ENCODE measurements at regions not wholly inside any gene's neighbourhood (a gene's known extent, or its start where the extent isn't known, plus 50 kb on each side); places are given as distances from the start of the nearest gene placed in this dataset.

- Histone ChIP-seq H3K36me3 (ENCODE audit: control insufficient read depth, insufficient read depth, low read length) (no peaks in the 10 kb centered on the region), H3K27me3 (ENCODE audit: control insufficient read depth, insufficient read depth, low read length) (no peaks in the 10 kb centered on the region), H3K9ac (ENCODE audit: low read length) (no peak overlapping the region), H3K4me1 (ENCODE audit: control insufficient read depth, insufficient read depth, low read length) (no peaks in the 10 kb centered on the region), H3K9me3 (ENCODE audit: control insufficient read depth, low read length) (no peaks in the 10 kb centered on the region), H3K4me3 (ENCODE audit: low read length) (no peak overlapping the region)
Observed at GRCh38 chrX:42951747-42952146, 173.8 kb upstream of the PPP1R2C start.

GRCh38 chrX:42952621-42953020 lies 174.7 kb upstream of the PPP1R2C start:
- Histone ChIP-seq H3K27me3 (ENCODE audit: control insufficient read depth, insufficient read depth, low read length) (no peaks in the 10 kb centered on the region), H3K36me3 (ENCODE audit: control insufficient read depth, insufficient read depth, low read length) (no peaks in the 10 kb centered on the region), H3K4me1 (ENCODE audit: control insufficient read depth, insufficient read depth, low read length) (no peaks in the 10 kb centered on the region), H3K9me3 (ENCODE audit: control insufficient read depth, low read length) (no peaks in the 10 kb centered on the region), H3K4me3 (ENCODE audit: low read length) (no peak overlapping the region), H3K9ac (ENCODE audit: low read length) (no peak overlapping the region)

- no peaks in the 10 kb centered on the region for H3K27me3 ChIP-seq (ENCODE audit: control insufficient read depth, insufficient read depth, low read length)
- no peaks in the 10 kb centered on the region for H3K9me3 ChIP-seq (ENCODE audit: control insufficient read depth, low read length)
- H3K4me1 ChIP-seq (ENCODE audit: control insufficient read depth, insufficient read depth, low read length), result no peaks in the 10 kb centered on the region
- H3K36me3 ChIP-seq (ENCODE audit: control insufficient read depth, insufficient read depth, low read length), result no peaks in the 10 kb centered on the region
- no peak overlapping the region for H3K4me3 ChIP-seq (ENCODE audit: low read length)
- no peak overlapping the region for H3K9ac ChIP-seq (ENCODE audit: low read length)
Observed at GRCh38 chrX:42954880-42955279, 176.9 kb upstream of the PPP1R2C start.

GRCh38 chrX:42955349-42955748 lies 177.4 kb upstream of the PPP1R2C start:
- Histone ChIP-seq H3K36me3 (ENCODE audit: control insufficient read depth, insufficient read depth, low read length) (no peaks in the 10 kb centered on the region), H3K4me3 (ENCODE audit: low read length) (no peak overlapping the region), H3K9ac (ENCODE audit: low read length) (no peak overlapping the region), H3K4me1 (ENCODE audit: control insufficient read depth, insufficient read depth, low read length) (no peaks in the 10 kb centered on the region), H3K27me3 (ENCODE audit: control insufficient read depth, insufficient read depth, low read length) (no peaks in the 10 kb centered on the region), H3K9me3 (ENCODE audit: control insufficient read depth, low read length) (no peaks in the 10 kb centered on the region)

- Histone ChIP-seq H3K9ac (ENCODE audit: low read length) (no peak overlapping the region), H3K36me3 (ENCODE audit: control insufficient read depth, insufficient read depth, low read length) (no peaks in the 10 kb centered on the region), H3K4me3 (ENCODE audit: low read length) (no peak overlapping the region), H3K9me3 (ENCODE audit: control insufficient read depth, low read length) (no peaks in the 10 kb centered on the region), H3K4me1 (ENCODE audit: control insufficient read depth, insufficient read depth, low read length) (no peaks in the 10 kb centered on the region), H3K27me3 (ENCODE audit: control insufficient read depth, insufficient read depth, low read length) (no peaks in the 10 kb centered on the region)
Observed at GRCh38 chrX:42967681-42968300, 189.8 kb upstream of the PPP1R2C start.

- H3K9ac ChIP-seq (ENCODE audit: low read length), result no peak overlapping the region
- H3K27me3 ChIP-seq (ENCODE audit: control insufficient read depth, insufficient read depth, low read length), result no peaks in the 10 kb centered on the region
- H3K4me3 ChIP-seq (ENCODE audit: low read length), result no peak overlapping the region
- H3K9me3 ChIP-seq (ENCODE audit: control insufficient read depth, low read length), result no peaks in the 10 kb centered on the region
- H3K36me3 ChIP-seq (ENCODE audit: control insufficient read depth, insufficient read depth, low read length), result no peaks in the 10 kb centered on the region
- H3K4me1 ChIP-seq (ENCODE audit: control insufficient read depth, insufficient read depth, low read length), result peaks cover 7% of the 10 kb centered on the region
Observed at GRCh38 chrX:42973321-42973720, 195.4 kb upstream of the PPP1R2C start.

- Histone ChIP-seq H3K9ac (ENCODE audit: low read length) (no peak overlapping the region), H3K9me3 (ENCODE audit: control insufficient read depth, low read length) (no peaks in the 10 kb centered on the region), H3K27me3 (ENCODE audit: control insufficient read depth, insufficient read depth, low read length) (no peaks in the 10 kb centered on the region), H3K36me3 (ENCODE audit: control insufficient read depth, insufficient read depth, low read length) (no peaks in the 10 kb centered on the region), H3K4me1 (ENCODE audit: control insufficient read depth, insufficient read depth, low read length) (peaks cover 7% of the 10 kb centered on the region), H3K4me3 (ENCODE audit: low read length) (no peak overlapping the region)
Observed at GRCh38 chrX:42975906-42976305, 197.9 kb upstream of the PPP1R2C start.

GRCh38 chrX:42976746-42977366 lies 198.9 kb upstream of the PPP1R2C start:
- H3K4me1 ChIP-seq (ENCODE audit: control insufficient read depth, insufficient read depth, low read length), result peaks cover 7% of the 10 kb centered on the region
- no peaks in the 10 kb centered on the region for H3K27me3 ChIP-seq (ENCODE audit: control insufficient read depth, insufficient read depth, low read length)
- H3K9me3 ChIP-seq (ENCODE audit: control insufficient read depth, low read length), result no peaks in the 10 kb centered on the region
- H3K4me3 ChIP-seq (ENCODE audit: low read length), result no peak overlapping the region
- H3K9ac ChIP-seq (ENCODE audit: low read length), result no peak overlapping the region
- no peaks in the 10 kb centered on the region for H3K36me3 ChIP-seq (ENCODE audit: control insufficient read depth, insufficient read depth, low read length)

GRCh38 chrX:42978655-42979379 lies 200.9 kb upstream of the PPP1R2C start:
- peaks cover 7% of the 10 kb centered on the region for H3K4me1 ChIP-seq (ENCODE audit: control insufficient read depth, insufficient read depth, low read length)
- no peaks in the 10 kb centered on the region for H3K27me3 ChIP-seq (ENCODE audit: control insufficient read depth, insufficient read depth, low read length)
- no peak overlapping the region for H3K9ac ChIP-seq (ENCODE audit: low read length)
- H3K36me3 ChIP-seq (ENCODE audit: control insufficient read depth, insufficient read depth, low read length), result no peaks in the 10 kb centered on the region
- no peaks in the 10 kb centered on the region for H3K9me3 ChIP-seq (ENCODE audit: control insufficient read depth, low read length)
- H3K4me3 ChIP-seq (ENCODE audit: low read length), result no peak overlapping the region

GRCh38 chrX:42988700-42989099 lies 210.7 kb upstream of the PPP1R2C start:
- no peaks in the 10 kb centered on the region for H3K36me3 ChIP-seq (ENCODE audit: control insufficient read depth, insufficient read depth, low read length)
- H3K4me3 ChIP-seq (ENCODE audit: low read length), result no peak overlapping the region
- no peaks in the 10 kb centered on the region for H3K27me3 ChIP-seq (ENCODE audit: control insufficient read depth, insufficient read depth, low read length)
- H3K4me1 ChIP-seq (ENCODE audit: control insufficient read depth, insufficient read depth, low read length), result no peaks in the 10 kb centered on the region
- no peak overlapping the region for H3K9ac ChIP-seq (ENCODE audit: low read length)
- no peaks in the 10 kb centered on the region for H3K9me3 ChIP-seq (ENCODE audit: control insufficient read depth, low read length)

- H3K9ac ChIP-seq (ENCODE audit: low read length), result no peak overlapping the region
- H3K9me3 ChIP-seq (ENCODE audit: control insufficient read depth, low read length), result no peaks in the 10 kb centered on the region
- no peaks in the 10 kb centered on the region for H3K36me3 ChIP-seq (ENCODE audit: control insufficient read depth, insufficient read depth, low read length)
- no peaks in the 10 kb centered on the region for H3K27me3 ChIP-seq (ENCODE audit: control insufficient read depth, insufficient read depth, low read length)
- no peaks in the 10 kb centered on the region for H3K4me1 ChIP-seq (ENCODE audit: control insufficient read depth, insufficient read depth, low read length)
- H3K4me3 ChIP-seq (ENCODE audit: low read length), result no peak overlapping the region
Observed at GRCh38 chrX:42992199-42992943, 214.4 kb upstream of the PPP1R2C start.

GRCh38 chrX:42996861-42997260 lies 218.9 kb upstream of the PPP1R2C start:
- H3K9me3 ChIP-seq (ENCODE audit: control insufficient read depth, low read length), result no peaks in the 10 kb centered on the region
- H3K9ac ChIP-seq (ENCODE audit: low read length), result no peak overlapping the region
- no peaks in the 10 kb centered on the region for H3K4me1 ChIP-seq (ENCODE audit: control insufficient read depth, insufficient read depth, low read length)
- H3K4me3 ChIP-seq (ENCODE audit: low read length), result no peak overlapping the region
- no peaks in the 10 kb centered on the region for H3K36me3 ChIP-seq (ENCODE audit: control insufficient read depth, insufficient read depth, low read length)
- no peaks in the 10 kb centered on the region for H3K27me3 ChIP-seq (ENCODE audit: control insufficient read depth, insufficient read depth, low read length)
